HEK293T (cell line): ENCODE measurements at regions not wholly inside any gene's neighbourhood (a gene's known extent, or its start where the extent isn't known, plus 50 kb on each side); places are given as distances from the start of the nearest gene placed in this dataset.

Experiments
- FOXA1 ChIP-seq: fragments of 450-650 bp; IDR thresholded peaks from 2 replicates; pipeline ENCODE4 v1.6.1; 2016; ENCODE audit warnings: mild to moderate bottlenecking
- FOXK2 ChIP-seq: fragments of 450-650 bp; IDR thresholded peaks from 2 replicates; pipeline ENCODE4 v1.6.1; 2016; ENCODE audit warnings: mild to moderate bottlenecking
- FOXM1 ChIP-seq: fragments of 450-650 bp; IDR thresholded peaks from 2 replicates; pipeline ENCODE4 v1.6.1; 2017; ENCODE audit warnings: mild to moderate bottlenecking, borderline replicate concordance
- TARDBP ChIP-seq: fragments of 450-650 bp; IDR thresholded peaks from 2 replicates; pipeline ENCODE4 v1.6.1; 2016

DNA sequence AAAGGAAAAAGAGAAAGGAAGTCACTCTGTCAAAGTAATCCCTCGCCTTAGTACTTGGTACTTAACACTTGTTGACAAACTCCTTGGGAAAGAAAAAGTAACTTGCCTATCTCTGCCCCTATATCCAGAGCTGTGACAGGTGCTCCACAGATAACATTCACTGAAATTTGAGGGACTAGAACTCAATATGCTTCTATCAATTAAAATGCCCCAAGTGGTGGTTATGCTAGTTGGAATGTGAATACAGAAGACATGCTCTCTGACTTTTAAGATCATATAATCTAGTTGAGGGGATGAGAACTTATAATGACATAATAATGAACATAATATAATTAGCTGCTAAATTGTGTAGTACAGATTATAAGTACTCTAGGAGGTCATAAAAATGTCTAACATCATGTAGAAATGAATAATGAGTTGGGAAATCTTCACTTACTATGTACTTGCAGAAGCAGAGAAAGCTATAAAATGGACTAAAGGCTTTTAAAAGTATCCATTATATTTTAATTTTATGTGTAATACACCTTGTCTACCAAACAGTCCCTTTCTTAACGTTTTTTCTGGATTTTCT lies 153.1 kb upstream of the CCDC54 start:
- TF ChIP-seq FOXA1 (no peak), TARDBP (no peak), FOXM1 (no peak), FOXK2 (no peak)
